CD14-positive monocyte (primary cell): ENCODE measurements at regions not wholly inside any gene's neighbourhood (a gene's known extent, or its start where the extent isn't known, plus 50 kb on each side); places are given as distances from the start of the nearest gene placed in this dataset.

Experiments
- DNase-seq, 3 donors: peaks; one replicate each; pipeline ENCODE4 v3.0.0-alpha.2; 2011 to 2022
- H2AFZ ChIP-seq: 2 replicates; pipeline ENCODE4 v1.6.0; 2012; ENCODE audit warnings: mild to moderate bottlenecking, low read depth, low read length, inconsistent platforms; ENCODE audit not compliant: insufficient read depth, poor library complexity, severe bottlenecking
- H3K27ac ChIP-seq, 2 donors: 1 replicate in 1 of 2; 2 replicates in 1 of 2; pipeline ENCODE4 v1.5.1; 2012 to 2013; ENCODE audit warnings: low read length in 2 of 2, control low read depth in 1 of 2, inconsistent platforms in 1 of 2, low read depth in 1 of 2, mild to moderate bottlenecking in 1 of 2
- H3K27me3 ChIP-seq, 2 donors: one replicate each; pipeline versions ENCODE4 v1.6.0 to v1.6.1; 2011 to 2013; ENCODE audit warnings: low read length in 2 of 2; ENCODE audit not compliant: control insufficient read depth in 2 of 2, insufficient read depth in 2 of 2
- H3K36me3 ChIP-seq, 2 donors: replicated peaks in 1 of 2; 1 replicate in 1 of 2; 2 replicates in 1 of 2; pipeline versions ENCODE4 v1.5.1 to v1.6.1; 2012 to 2013; ENCODE audit warnings: low read length in 2 of 2, control low read depth in 1 of 2, inconsistent platforms in 1 of 2, mild to moderate bottlenecking in 1 of 2; ENCODE audit not compliant: insufficient read depth in 2 of 2, control insufficient read depth in 1 of 2
- H3K4me1 ChIP-seq, 2 donors: 1 replicate in 1 of 2; 2 replicates in 1 of 2; pipeline versions ENCODE4 v1.5.1 to v1.6.1; 2012 to 2013; ENCODE audit warnings: low read length in 2 of 2, control low read depth in 1 of 2, inconsistent platforms in 1 of 2, mild to moderate bottlenecking in 1 of 2, moderate library complexity in 1 of 2; ENCODE audit not compliant: insufficient read depth in 2 of 2, control insufficient read depth in 1 of 2
- H3K4me2 ChIP-seq: replicated peaks from 2 replicates; pipeline ENCODE3; 2012; ENCODE audit warnings: low read length, moderate library complexity, mild to moderate bottlenecking; ENCODE audit not compliant: poor library complexity, severe bottlenecking; ENCODE audit errors: extremely low read depth
- H3K4me3 ChIP-seq, 3 experiments: fragments of 200-600 bp in 1 of 3; sonication (generic) in 1 of 3; replicated peaks in 1 of 3; 1 replicate in 2 of 3; 2 replicates in 1 of 3; pipeline ENCODE4 v1.5.1; 2011 to 2013; ENCODE audit warnings: low read length in 3 of 3, mild to moderate bottlenecking in 3 of 3, control low read depth in 2 of 3, low read depth in 2 of 3, inconsistent platforms in 1 of 3, moderate library complexity in 1 of 3
- H3K79me2 ChIP-seq: 2 replicates; pipeline ENCODE4 v1.6.0; 2012; ENCODE audit warnings: mild to moderate bottlenecking, control low read depth, inconsistent platforms, low read length, moderate library complexity; ENCODE audit not compliant: insufficient read depth
- H3K9ac ChIP-seq: 2 replicates; pipeline ENCODE4 v1.6.0; 2017; ENCODE audit warnings: low read length, mild to moderate bottlenecking; ENCODE audit not compliant: insufficient read depth, poor library complexity, severe bottlenecking
- H3K9me3 ChIP-seq, 2 donors: replicated peaks in 1 of 2; 1 replicate in 1 of 2; 2 replicates in 1 of 2; pipeline versions ENCODE4 v1.5.1 to v1.6.1; 2012 to 2013; ENCODE audit warnings: low read length in 2 of 2, control low read depth in 1 of 2; ENCODE audit not compliant: control insufficient read depth in 1 of 2, insufficient read depth in 1 of 2
- H4K20me1 ChIP-seq: 2 replicates; pipeline ENCODE4 v1.6.0; 2012; ENCODE audit warnings: mild to moderate bottlenecking, low read length, control low read depth, moderate library complexity; ENCODE audit not compliant: insufficient read depth
- H3K27ac Mint-ChIP-seq, 7 donors: one replicate each; pipeline ENCODE4 v1.8.0; 2020; ENCODE audit warnings: mild to moderate bottlenecking in 7 of 7, mixed read lengths in 7 of 7, moderate library complexity in 6 of 7, inconsistent platforms in 2 of 7
- H3K27me3 Mint-ChIP-seq, 3 donors: one replicate each; pipeline ENCODE4 v1.8.0; 2021 to 2022; ENCODE audit warnings: low read depth in 3 of 3, mild to moderate bottlenecking in 3 of 3, mixed read lengths in 3 of 3, moderate library complexity in 3 of 3, inconsistent platforms in 1 of 3
- H3K36me3 Mint-ChIP-seq, 2 donors: one replicate each; pipeline ENCODE4 v1.8.0; 2020; ENCODE audit warnings: mixed read lengths in 2 of 2, inconsistent platforms in 1 of 2, mild to moderate bottlenecking in 1 of 2
- H3K4me1 Mint-ChIP-seq: one replicate; pipeline ENCODE4 v1.8.0; 2020; ENCODE audit warnings: mild to moderate bottlenecking, mixed read lengths
- H3K4me3 Mint-ChIP-seq, 2 donors: one replicate each; pipeline ENCODE4 v1.8.0; 2020; ENCODE audit warnings: mild to moderate bottlenecking in 2 of 2, mixed read lengths in 2 of 2, moderate library complexity in 1 of 2
- H3K9me3 Mint-ChIP-seq, 7 donors: one replicate each; pipeline ENCODE4 v1.8.0; 2020 to 2022; ENCODE audit warnings: mixed read lengths in 7 of 7, mild to moderate bottlenecking in 6 of 7, moderate library complexity in 6 of 7, inconsistent platforms in 2 of 7
- CTCF ChIP-seq: fragments of 200-600 bp; IDR thresholded peaks from one replicate; pipeline ENCODE4 v1.8.0; 2022; ENCODE audit warnings: antibody characterized with exemption, mild to moderate bottlenecking
- WGBS: methylation state at CpG from one replicate; pipeline ENCODE4 v1.1.5; 2013; ENCODE audit warnings: missing lambda C conversion rate; ENCODE audit not compliant: insufficient coverage; 5-methylcytosine and 5-hydroxymethylcytosine counted together
- intact Hi-C, 2 donors: fragments of 100-400 bp; cut with micrococcal nuclease; formaldehyde crosslinking; loops; one replicate each; pipeline versions ENCODE4 v1.15.0 to v1.15.1; 2023

DNA sequence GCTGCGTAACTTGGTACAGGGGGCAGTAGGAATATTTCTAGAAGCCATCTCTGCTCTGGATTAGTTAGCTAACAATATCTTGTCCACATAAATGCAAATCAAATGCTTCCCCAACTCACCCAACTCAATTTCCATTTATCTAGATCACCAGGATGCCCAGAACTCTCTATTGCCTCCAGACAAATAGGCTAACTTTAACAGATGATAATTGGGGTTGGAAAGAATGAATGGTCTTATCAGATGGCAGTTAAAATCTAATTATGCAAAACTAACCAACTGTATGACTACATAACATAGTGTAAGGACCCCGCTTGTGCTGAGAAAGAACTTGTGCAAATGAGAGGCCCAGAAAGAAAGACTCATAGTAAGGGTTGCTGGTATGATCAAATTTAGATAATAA, 1024.8 kb downstream of the PLA2G4A start:
- Histone ChIP-seq H3K79me2 (no peaks in the 10 kb centered on the region), H4K20me1 (no peaks in the 10 kb centered on the region), H3K36me3 (no peaks in the 10 kb centered on the region), H3K4me3 (no peak overlapping the region), H3K27me3 (no peaks in the 10 kb centered on the region), H3K4me2 (no peak overlapping the region), H3K9ac (no peak overlapping the region), H3K4me1 (no peaks in the 10 kb centered on the region), H3K27ac (no peak overlapping the region), H2AFZ (no peak overlapping the region), H3K9me3 (peaks cover 0 to 3% of the 10 kb centered on the region in 2 donors)
- H3K4me1 Mint-ChIP-seq, result no peaks in the 10 kb centered on the region
- intact Hi-C loops, result no loop called here
- no peaks in the 10 kb centered on the region for H3K36me3 Mint-ChIP-seq
- peak overlapping the region in 1 of 7 donors; percentile 71 for H3K27ac Mint-ChIP-seq
- H3K4me3 Mint-ChIP-seq, result no peak overlapping the region
- peaks cover 0 to 2% (median 0%) of the 10 kb centered on the region in 3 donors for H3K27me3 Mint-ChIP-seq
- no CpG with 5 or more reads among the region's 2 CpGs for WGBS
- H3K9me3 Mint-ChIP-seq, result peaks cover 2 to 14% (median 12%) of the 10 kb centered on the region in 7 donors
- DNase-seq, result no peak
- TF ChIP-seq CTCF, result no peak

DNA sequence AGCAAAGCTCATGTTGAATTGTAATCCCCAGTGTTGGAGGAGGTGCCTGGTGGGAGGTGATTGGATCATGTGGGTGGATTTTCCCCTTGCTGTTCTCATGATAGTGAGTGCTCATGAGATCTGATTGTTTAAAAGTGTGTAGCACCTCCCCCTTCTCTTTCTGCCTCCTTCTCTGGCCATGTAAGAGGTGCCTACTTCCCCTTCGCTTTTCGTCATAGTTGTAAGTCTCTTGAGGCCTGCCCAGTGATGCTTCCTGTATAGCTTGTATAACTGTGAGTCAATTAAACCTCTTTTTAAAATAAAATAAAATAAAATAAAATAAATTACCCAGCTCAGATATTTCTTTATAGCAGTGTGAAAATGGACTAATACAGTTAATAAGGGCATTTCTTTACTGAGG, 1025.7 kb downstream of the PLA2G4A start:
- Histone ChIP-seq H3K9me3 (peaks cover 0 to 3% of the 10 kb centered on the region in 2 donors), H3K36me3 (no peaks in the 10 kb centered on the region), H2AFZ (no peak overlapping the region), H3K4me2 (no peak overlapping the region), H3K4me1 (no peaks in the 10 kb centered on the region), H3K79me2 (no peaks in the 10 kb centered on the region), H3K27me3 (no peaks in the 10 kb centered on the region), H4K20me1 (no peaks in the 10 kb centered on the region), H3K9ac (no peak overlapping the region), H3K27ac (no peak overlapping the region), H3K4me3 (no peak overlapping the region)
- intact Hi-C loops, result no loop called here
- no peak for DNase-seq
- no peaks in the 10 kb centered on the region for H3K4me1 Mint-ChIP-seq
- H3K36me3 Mint-ChIP-seq, result no peaks in the 10 kb centered on the region
- no peak overlapping the region for H3K27ac Mint-ChIP-seq
- peaks cover 4 to 15% (median 12%) of the 10 kb centered on the region in 7 donors for H3K9me3 Mint-ChIP-seq
- TF ChIP-seq CTCF, result no peak
- H3K27me3 Mint-ChIP-seq, result peaks cover 0 to 2% (median 0%) of the 10 kb centered on the region in 3 donors
- WGBS, result no CpG with 5 or more reads among the region's 2 CpGs
- no peak overlapping the region for H3K4me3 Mint-ChIP-seq
